Loucy (cell line): ENCODE measurements at regions not wholly inside any gene's neighbourhood (a gene's known extent, or its start where the extent isn't known, plus 50 kb on each side); places are given as distances from the start of the nearest gene placed in this dataset.

ENCODE experiments used
- H2AFZ ChIP-seq: fragments of 200-600 bp; sonication (generic); 2 replicates; pipeline ENCODE4 v1.6.0; 2016; ENCODE audit warnings: antibody characterized with exemption, mild to moderate bottlenecking, low read length, moderate library complexity
- H3F3A ChIP-seq: fragments of 200-600 bp; 2 replicates; pipeline ENCODE4 v1.6.0; 2016; ENCODE audit warnings: antibody characterized with exemption, low read depth, mild to moderate bottlenecking
- H3K27me3 ChIP-seq: fragments of 200-600 bp; sonication (generic); 2 replicates; pipeline ENCODE4 v1.6.1; 2014; ENCODE audit warnings: low read length, mild to moderate bottlenecking; ENCODE audit not compliant: insufficient read depth, poor library complexity, severe bottlenecking
- H3K36me3 ChIP-seq: fragments of 200-600 bp; sonication (generic); 2 replicates; pipeline ENCODE4 v1.6.1; 2016; ENCODE audit warnings: low read length; ENCODE audit not compliant: insufficient read depth
- H3K4me1 ChIP-seq: fragments of 200-600 bp; sonication (generic); 2 replicates; pipeline ENCODE4 v1.5.1; 2014; ENCODE audit warnings: low read length, mild to moderate bottlenecking; ENCODE audit not compliant: insufficient read depth, poor library complexity, severe bottlenecking
- H3K4me2 ChIP-seq: fragments of 200-600 bp; sonication (generic); 2 replicates; pipeline ENCODE4 v1.6.0; 2014; ENCODE audit warnings: antibody characterized with exemption, low read length, low read depth, mild to moderate bottlenecking; ENCODE audit not compliant: poor library complexity, severe bottlenecking
- H3K4me3 ChIP-seq: fragments of 200-600 bp; sonication (generic); 2 replicates; pipeline ENCODE4 v1.5.1; 2014; ENCODE audit warnings: low read length, mild to moderate bottlenecking, mixed read lengths; ENCODE audit not compliant: poor library complexity, severe bottlenecking
- H3K79me2 ChIP-seq: fragments of 200-600 bp; sonication (generic); 2 replicates; pipeline ENCODE4 v1.6.1; 2014; ENCODE audit warnings: low read length; ENCODE audit not compliant: insufficient read depth
- H3K9ac ChIP-seq: fragments of 200-600 bp; sonication (generic); 2 replicates; pipeline ENCODE4 v1.6.0; 2014; ENCODE audit warnings: mild to moderate bottlenecking, low read depth, low read length, moderate library complexity; ENCODE audit not compliant: poor library complexity, severe bottlenecking
- H3K9me2 ChIP-seq: fragments of 200-600 bp; sonication (generic); replicated peaks from 2 replicates; pipeline ENCODE4 v1.6.1; 2016; ENCODE audit warnings: low read depth, low read length, mixed read lengths
- H3K9me3 ChIP-seq: fragments of 200-600 bp; sonication (generic); 2 replicates; pipeline ENCODE4 v1.6.1; 2014; ENCODE audit warnings: mild to moderate bottlenecking, antibody characterized with exemption, low read length, low read depth; ENCODE audit not compliant: insufficient read depth
- H4K20me1 ChIP-seq: fragments of 200-600 bp; sonication (generic); 2 replicates; pipeline ENCODE4 v1.6.0; 2014; ENCODE audit warnings: antibody characterized with exemption, low read length, mild to moderate bottlenecking; ENCODE audit not compliant: insufficient read depth, poor library complexity, severe bottlenecking
- CTCF ChIP-seq: fragments of 200-600 bp; sonication (generic); conservative IDR thresholded peaks from 2 replicates; pipeline ENCODE4 v1.5.1; 2014; ENCODE audit warnings: mild to moderate bottlenecking, antibody characterized with exemption, low read length
- EZH2phosphoT487 ChIP-seq: fragments of 200-600 bp; IDR thresholded peaks from 2 replicates; pipeline ENCODE4 v1.6.1; 2018; ENCODE audit warnings: antibody characterized with exemption, mild to moderate bottlenecking, moderate library complexity, borderline replicate concordance

GRCh38 chr5:128813317-128814070, 151.8 kb upstream of the SLC27A6 start:
- Histone ChIP-seq H3K9me3 (no peaks in the 10 kb centered on the region), H3K4me1 (no peaks in the 10 kb centered on the region), H4K20me1 (no peaks in the 10 kb centered on the region), H3K79me2 (no peaks in the 10 kb centered on the region), H3K4me3 (no peak overlapping the region), H3F3A (no peaks in the 10 kb centered on the region), H3K9ac (no peak overlapping the region), H3K36me3 (no peaks in the 10 kb centered on the region), H3K27me3 (no peaks in the 10 kb centered on the region), H2AFZ (no peak overlapping the region), H3K9me2 (no peaks in the 10 kb centered on the region), H3K4me2 (no peak overlapping the region)
- TF ChIP-seq CTCF = no peak
- TF ChIP-seq EZH2phosphoT487 = no peak

GRCh38 chr5:128815201-128815600, 150.1 kb upstream of the SLC27A6 start:
- H3K9ac ChIP-seq = no peak overlapping the region
- H2AFZ ChIP-seq = no peak overlapping the region

GRCh38 chr5:128825826-128826225, 139.5 kb upstream of the SLC27A6 start:
- Histone ChIP-seq H3K4me2 (no peak overlapping the region), H3K9ac (no peak overlapping the region), H3K4me3 (no peak overlapping the region), H3K9me3 (no peaks in the 10 kb centered on the region), H2AFZ (no peak overlapping the region), H3K9me2 (no peaks in the 10 kb centered on the region), H3K27me3 (no peaks in the 10 kb centered on the region), H4K20me1 (no peaks in the 10 kb centered on the region), H3K4me1 (no peaks in the 10 kb centered on the region), H3K79me2 (no peaks in the 10 kb centered on the region), H3F3A (no peaks in the 10 kb centered on the region), H3K36me3 (no peaks in the 10 kb centered on the region)
- TF ChIP-seq CTCF (no peak), EZH2phosphoT487 (no peak)

More at GRCh38 chr5:128815201-128815600, 150.1 kb upstream of the SLC27A6 start:
- Histone ChIP-seq H3K9me2 (no peaks in the 10 kb centered on the region), H3K9me3 (no peaks in the 10 kb centered on the region), H3K27me3 (no peaks in the 10 kb centered on the region), H3K4me1 (no peaks in the 10 kb centered on the region), H3K79me2 (no peaks in the 10 kb centered on the region), H4K20me1 (no peaks in the 10 kb centered on the region), H3K4me3 (no peak overlapping the region), H3F3A (no peaks in the 10 kb centered on the region), H3K4me2 (no peak overlapping the region), H3K36me3 (no peaks in the 10 kb centered on the region)
- TF ChIP-seq CTCF (no peak), EZH2phosphoT487 (no peak)
